ENCODE measurements at regions not wholly inside any gene's neighbourhood (a gene's known extent, or its start where the extent isn't known, plus 50 kb on each side); places are given as distances from the start of the nearest gene placed in this dataset.

GRCh38 chr11:79829891-79830290, 389.1 kb upstream of the TENM4 start:
- Histone ChIP-seq H3K36me3 (replicated peaks in 1 of 2; ENCODE audit: control insufficient read depth in 1 of 2, insufficient read depth in 2 of 2, low read length in 2 of 2) (no peaks in the 10 kb centered on the region), H3K79me2 (ENCODE audit: insufficient read depth, low read length) (no peaks in the 10 kb centered on the region), H3K4me2 (ENCODE audit: low read depth, low read length) (no peak overlapping the region), H3K4me3 (replicated peaks in 1 of 3; ENCODE audit: insufficient read depth in 1 of 3, low read depth in 2 of 3, low read length in 3 of 3) (no peak overlapping the region), H3K9ac (ENCODE audit: insufficient read depth, low read depth, low read length) (no peak overlapping the region), H4K20me1 (ENCODE audit: insufficient read depth, low read length) (no peaks in the 10 kb centered on the region), H3K9me3 (ENCODE audit: low read length) (no peaks in the 10 kb centered on the region), H3K27ac (ENCODE audit: extremely low read length, insufficient read depth, low read length) (no peak overlapping the region), H2AFZ (ENCODE audit: low read length) (no peak overlapping the region), H3K4me1 (ENCODE audit: insufficient read depth, low read length) (no peaks in the 10 kb centered on the region), H3K27me3 (ENCODE audit: control insufficient read depth in 1 of 2, insufficient read depth in 2 of 2, low read length in 2 of 2) (no peaks in the 10 kb centered on the region)
- BruUV-seq (replicated peaks): no TSS peak
- ChIA-PET CTCF (ENCODE audit: low intra/inter-chr PET ratio, low total read pairs) (no interaction called here), POLR2A (no interaction called here)
- WGBS (ENCODE audit: low lambda C conversion rate): 2% methylated on average over 3 of the region's 3 CpGs
- ATAC-seq (no peak), FAIRE-seq (no peak), DNase-seq (ENCODE audit: low spot score) (no peak)
- in situ Hi-C loops (cut with HindIII; ENCODE audit: extremely low pct_ligation_motif_present, low pct_unique_long_range_greater_than_20kb) (no loop called here), intact Hi-C loops (cut with micrococcal nuclease; ENCODE audit: unreplicated experiment) (loop anchor here (10.0 kb wide), 1 partner anchor 55 kb away; no protein-coding TSS in a partner anchor)
- TF ChIP-seq, protein P1, sequence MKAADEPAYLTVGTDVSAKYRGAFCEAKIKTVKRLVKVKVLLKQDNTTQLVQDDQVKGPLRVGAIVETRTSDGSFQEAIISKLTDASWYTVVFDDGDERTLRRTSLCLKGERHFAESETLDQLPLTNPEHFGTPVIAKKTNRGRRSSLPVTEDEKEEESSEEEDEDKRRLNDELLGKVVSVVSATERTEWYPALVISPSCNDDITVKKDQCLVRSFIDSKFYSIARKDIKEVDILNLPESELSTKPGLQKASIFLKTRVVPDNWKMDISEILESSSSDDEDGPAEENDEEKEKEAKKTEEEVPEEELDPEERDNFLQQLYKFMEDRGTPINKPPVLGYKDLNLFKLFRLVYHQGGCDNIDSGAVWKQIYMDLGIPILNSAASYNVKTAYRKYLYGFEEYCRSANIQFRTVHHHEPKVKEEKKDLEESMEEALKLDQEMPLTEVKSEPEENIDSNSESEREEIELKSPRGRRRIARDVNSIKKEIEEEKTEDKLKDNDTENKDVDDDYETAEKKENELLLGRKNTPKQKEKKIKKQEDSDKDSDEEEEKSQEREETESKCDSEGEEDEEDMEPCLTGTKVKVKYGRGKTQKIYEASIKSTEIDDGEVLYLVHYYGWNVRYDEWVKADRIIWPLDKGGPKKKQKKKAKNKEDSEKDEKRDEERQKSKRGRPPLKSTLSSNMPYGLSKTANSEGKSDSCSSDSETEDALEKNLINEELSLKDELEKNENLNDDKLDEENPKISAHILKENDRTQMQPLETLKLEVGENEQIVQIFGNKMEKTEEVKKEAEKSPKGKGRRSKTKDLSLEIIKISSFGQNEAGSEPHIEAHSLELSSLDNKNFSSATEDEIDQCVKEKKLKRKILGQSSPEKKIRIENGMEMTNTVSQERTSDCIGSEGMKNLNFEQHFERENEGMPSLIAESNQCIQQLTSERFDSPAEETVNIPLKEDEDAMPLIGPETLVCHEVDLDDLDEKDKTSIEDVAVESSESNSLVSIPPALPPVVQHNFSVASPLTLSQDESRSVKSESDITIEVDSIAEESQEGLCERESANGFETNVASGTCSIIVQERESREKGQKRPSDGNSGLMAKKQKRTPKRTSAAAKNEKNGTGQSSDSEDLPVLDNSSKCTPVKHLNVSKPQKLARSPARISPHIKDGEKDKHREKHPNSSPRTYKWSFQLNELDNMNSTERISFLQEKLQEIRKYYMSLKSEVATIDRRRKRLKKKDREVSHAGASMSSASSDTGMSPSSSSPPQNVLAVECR (CRISPR knock-in tag; IDR thresholded peaks at IDR 0.05; ENCODE audit: borderline replicate concordance): no peak
- TF ChIP-seq, protein P2, sequence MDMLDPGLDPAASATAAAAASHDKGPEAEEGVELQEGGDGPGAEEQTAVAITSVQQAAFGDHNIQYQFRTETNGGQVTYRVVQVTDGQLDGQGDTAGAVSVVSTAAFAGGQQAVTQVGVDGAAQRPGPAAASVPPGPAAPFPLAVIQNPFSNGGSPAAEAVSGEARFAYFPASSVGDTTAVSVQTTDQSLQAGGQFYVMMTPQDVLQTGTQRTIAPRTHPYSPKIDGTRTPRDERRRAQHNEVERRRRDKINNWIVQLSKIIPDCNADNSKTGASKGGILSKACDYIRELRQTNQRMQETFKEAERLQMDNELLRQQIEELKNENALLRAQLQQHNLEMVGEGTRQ (IDR thresholded peaks at IDR 0.05; ENCODE audit: low read depth, low read length): no peak
- TF ChIP-seq, protein P2 (CRISPR knock-in tag; IDR thresholded peaks at IDR 0.05; ENCODE audit: borderline replicate concordance): no peak
- TF ChIP-seq ZNF589 (CRISPR knock-in tag; conservative IDR thresholded peaks at IDR 0.05) (no peak), KDM6A (CRISPR knock-in tag; IDR thresholded peaks at IDR 0.05; ENCODE audit: low read depth) (no peak), TRIM22 (IDR thresholded peaks at IDR 0.05) (no peak), ZNF724P (CRISPR knock-in tag; IDR thresholded peaks at IDR 0.05; ENCODE audit: borderline replicate concordance) (no peak), ZEB1 (IDR thresholded peaks at IDR 0.05; ENCODE audit: insufficient replicate concordance, low read depth) (no peak), HNF4A (CRISPR knock-in tag; IDR thresholded peaks at IDR 0.05) (no peak), POLR2AphosphoS5 (IDR thresholded peaks at IDR 0.05; ENCODE audit: low read depth, low read length) (no peak), GTF3A (CRISPR knock-in tag; conservative IDR thresholded peaks at IDR 0.05) (no peak), NONO (IDR thresholded peaks at IDR 0.05) (no peak), NONO (CRISPR knock-in tag; conservative IDR thresholded peaks at IDR 0.05) (no peak), TSC22D2 (CRISPR knock-in tag; IDR thresholded peaks at IDR 0.05; ENCODE audit: borderline replicate concordance) (no peak)
- TF ChIP-seq, protein P3, sequence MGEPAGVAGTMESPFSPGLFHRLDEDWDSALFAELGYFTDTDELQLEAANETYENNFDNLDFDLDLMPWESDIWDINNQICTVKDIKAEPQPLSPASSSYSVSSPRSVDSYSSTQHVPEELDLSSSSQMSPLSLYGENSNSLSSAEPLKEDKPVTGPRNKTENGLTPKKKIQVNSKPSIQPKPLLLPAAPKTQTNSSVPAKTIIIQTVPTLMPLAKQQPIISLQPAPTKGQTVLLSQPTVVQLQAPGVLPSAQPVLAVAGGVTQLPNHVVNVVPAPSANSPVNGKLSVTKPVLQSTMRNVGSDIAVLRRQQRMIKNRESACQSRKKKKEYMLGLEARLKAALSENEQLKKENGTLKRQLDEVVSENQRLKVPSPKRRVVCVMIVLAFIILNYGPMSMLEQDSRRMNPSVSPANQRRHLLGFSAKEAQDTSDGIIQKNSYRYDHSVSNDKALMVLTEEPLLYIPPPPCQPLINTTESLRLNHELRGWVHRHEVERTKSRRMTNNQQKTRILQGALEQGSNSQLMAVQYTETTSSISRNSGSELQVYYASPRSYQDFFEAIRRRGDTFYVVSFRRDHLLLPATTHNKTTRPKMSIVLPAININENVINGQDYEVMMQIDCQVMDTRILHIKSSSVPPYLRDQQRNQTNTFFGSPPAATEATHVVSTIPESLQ (CRISPR knock-in tag; conservative IDR thresholded peaks at IDR 0.05): no peak
- TF ChIP-seq, protein P4, sequence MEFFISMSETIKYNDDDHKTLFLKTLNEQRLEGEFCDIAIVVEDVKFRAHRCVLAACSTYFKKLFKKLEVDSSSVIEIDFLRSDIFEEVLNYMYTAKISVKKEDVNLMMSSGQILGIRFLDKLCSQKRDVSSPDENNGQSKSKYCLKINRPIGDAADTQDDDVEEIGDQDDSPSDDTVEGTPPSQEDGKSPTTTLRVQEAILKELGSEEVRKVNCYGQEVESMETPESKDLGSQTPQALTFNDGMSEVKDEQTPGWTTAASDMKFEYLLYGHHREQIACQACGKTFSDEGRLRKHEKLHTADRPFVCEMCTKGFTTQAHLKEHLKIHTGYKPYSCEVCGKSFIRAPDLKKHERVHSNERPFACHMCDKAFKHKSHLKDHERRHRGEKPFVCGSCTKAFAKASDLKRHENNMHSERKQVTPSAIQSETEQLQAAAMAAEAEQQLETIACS (CRISPR knock-in tag; IDR thresholded peaks at IDR 0.05): no peak
